ENCODE measurements at regions not wholly inside any gene's neighbourhood (a gene's known extent, or its start where the extent isn't known, plus 50 kb on each side); places are given as distances from the start of the nearest gene placed in this dataset.
"Not testable (repeated sequence)": the region's sequence is repeated elsewhere in the genome, so short reads cannot be mapped to it uniquely, and the experiment has no call there.

- not testable (repeated sequence) for DNase-seq (ENCODE audit: low read depth)
Measured at GRCh38 chr6:49274809-49275769, 188.0 kb downstream of the MMUT start.

GRCh38 chr6:49269190-49269589 lies 193.9 kb downstream of the MMUT start:
- DNase-seq (ENCODE audit: low read depth), result no peak

GRCh38 chr6:49264909-49265308 lies 198.1 kb downstream of the MMUT start:
- no peak for DNase-seq (ENCODE audit: low read depth)

GRCh38 chr6:49264496-49264895 lies 198.6 kb downstream of the MMUT start:
- DNase-seq (ENCODE audit: low read depth), result no peak

GRCh38 chr6:49257549-49257948 lies 205.5 kb downstream of the MMUT start:
- DNase-seq (ENCODE audit: low read depth), result no peak

- no peak for DNase-seq (ENCODE audit: low read depth)
Measured at GRCh38 chr6:49255335-49255734, 207.7 kb downstream of the MMUT start.

GRCh38 chr6:49252901-49253300 lies 210.2 kb downstream of the MMUT start:
- DNase-seq (ENCODE audit: low read depth), result no peak

- no peak for DNase-seq (ENCODE audit: low read depth)
Measured at GRCh38 chr6:49233483-49233882, 229.6 kb downstream of the MMUT start.

GRCh38 chr6:49225471-49225870 lies 237.6 kb downstream of the MMUT start:
- DNase-seq (ENCODE audit: low read depth), result no peak

- DNase-seq (ENCODE audit: low read depth), result no peak
Measured at GRCh38 chr6:49220293-49220692, 242.8 kb downstream of the MMUT start.

GRCh38 chr6:49205526-49205925 lies 257.5 kb downstream of the MMUT start:
- DNase-seq (ENCODE audit: low read depth), result no peak

GRCh38 chr6:49202924-49203536 lies 260.0 kb downstream of the MMUT start:
- no peak for DNase-seq (ENCODE audit: low read depth)

GRCh38 chr6:49198015-49198414 lies 265.0 kb downstream of the MMUT start:
- no peak for DNase-seq (ENCODE audit: low read depth)

- DNase-seq (ENCODE audit: low read depth), result not testable (repeated sequence)
Measured at GRCh38 chr6:49162379-49162778, 300.7 kb downstream of the MMUT start.

GRCh38 chr6:49155316-49155715 lies 307.7 kb downstream of the MMUT start:
- no peak for DNase-seq (ENCODE audit: low read depth)

GRCh38 chr6:49151957-49152356 lies 311.1 kb downstream of the MMUT start:
- DNase-seq (ENCODE audit: low read depth), result no peak

- no peak for DNase-seq (ENCODE audit: low read depth)
Measured at GRCh38 chr6:49151461-49151860, 311.6 kb downstream of the MMUT start.

GRCh38 chr6:49151033-49151432 lies 312.0 kb downstream of the MMUT start:
- no peak for DNase-seq (ENCODE audit: low read depth)

- no peak for DNase-seq (ENCODE audit: low read depth)
Measured at GRCh38 chr6:49145280-49145679, 317.8 kb downstream of the MMUT start.

GRCh38 chr6:49142421-49143151 lies 320.5 kb downstream of the MMUT start:
- DNase-seq (ENCODE audit: low read depth), result no peak

GRCh38 chr6:49121970-49122369 lies 341.1 kb downstream of the MMUT start:
- no peak for DNase-seq (ENCODE audit: low read depth)

GRCh38 chr6:49118478-49118877 lies 344.6 kb downstream of the MMUT start:
- DNase-seq (ENCODE audit: low read depth), result no peak

- DNase-seq (ENCODE audit: low read depth), result no peak
Measured at GRCh38 chr6:49110916-49111315, 352.1 kb downstream of the MMUT start.

Data from HS-27A (cell line).